Esophagus squamous epithelium (tissue), 5 donors: ENCODE measurements at regions not wholly inside any gene's neighbourhood (a gene's known extent, or its start where the extent isn't known, plus 50 kb on each side); places are given as distances from the start of the nearest gene placed in this dataset.
"Not testable (repeated sequence)": the region's sequence is repeated elsewhere in the genome, so short reads cannot be mapped to it uniquely, and the experiment has no call there.

ENCODE experiments used
- DNase-seq: peaks from one replicate; lab custom pipeline; 2025; lab: John Stamatoyannopoulos, UW
- H3K27ac ChIP-seq, 4 donors: fragments of 200-600 bp; sonication (generic); one replicate each; pipeline ENCODE4 v1.5.1; 2016 to 2019; ENCODE audit warnings: mild to moderate bottlenecking in 1 of 4
- H3K27me3 ChIP-seq, 4 donors: fragments of 200-600 bp; sonication (generic); 1 replicate in 3 of 4; 2 replicates in 1 of 4; pipeline versions ENCODE4 v1.5.1 to v1.6.0; 2017 to 2021; ENCODE audit warnings: antibody characterized with exemption in 1 of 4
- H3K36me3 ChIP-seq, 3 donors: fragments of 200-600 bp; sonication (generic); one replicate each; pipeline ENCODE4 v1.5.1; 2016 to 2019
- H3K4me1 ChIP-seq, 3 donors: fragments of 200-600 bp; sonication (generic); one replicate each; pipeline ENCODE4 v1.5.1; 2017 to 2019
- H3K4me3 ChIP-seq, 4 donors: fragments of 200-600 bp; sonication (generic); 1 replicate in 3 of 4; 2 replicates in 1 of 4; pipeline ENCODE4 v1.5.1; 2016 to 2019; ENCODE audit warnings: mild to moderate bottlenecking in 2 of 4, moderate library complexity in 1 of 4
- H3K9me3 ChIP-seq, 3 donors: fragments of 200-600 bp; sonication (generic); one replicate each; pipeline ENCODE4 v1.5.1; 2016 to 2019
- POLR2A ChIP-seq, 4 donors: fragments of 450-650 bp; IDR thresholded peaks; one replicate each; pipeline ENCODE4 v1.6.1; 2017; ENCODE audit warnings: antibody characterized with exemption in 4 of 4, mild to moderate bottlenecking in 4 of 4, moderate library complexity in 3 of 4
- WGBS, 2 donors: methylation state at CpG; one replicate each; pipeline ENCODE4 v1.1.5; 2018; 5-methylcytosine and 5-hydroxymethylcytosine counted together
- intact Hi-C: fragments of 100-400 bp; cut with DNase I; formaldehyde crosslinking; loops from one replicate; pipeline ENCODE4 v1.15.0; 2022
- TF ChIP-seq, protein P1 (sequence below), 6 experiments: fragments of 450-650 bp in 4 of 6; fragments of 200-600 bp in 2 of 6; sonication (generic) in 2 of 6; IDR thresholded peaks; one replicate each; pipeline ENCODE4 v1.5.1; 2016 to 2019; ENCODE audit warnings: antibody characterized with exemption in 6 of 6, mild to moderate bottlenecking in 4 of 6, moderate library complexity in 4 of 6
- donor health status: DM: yes; HTN: yes; CAD: no.

DNA sequence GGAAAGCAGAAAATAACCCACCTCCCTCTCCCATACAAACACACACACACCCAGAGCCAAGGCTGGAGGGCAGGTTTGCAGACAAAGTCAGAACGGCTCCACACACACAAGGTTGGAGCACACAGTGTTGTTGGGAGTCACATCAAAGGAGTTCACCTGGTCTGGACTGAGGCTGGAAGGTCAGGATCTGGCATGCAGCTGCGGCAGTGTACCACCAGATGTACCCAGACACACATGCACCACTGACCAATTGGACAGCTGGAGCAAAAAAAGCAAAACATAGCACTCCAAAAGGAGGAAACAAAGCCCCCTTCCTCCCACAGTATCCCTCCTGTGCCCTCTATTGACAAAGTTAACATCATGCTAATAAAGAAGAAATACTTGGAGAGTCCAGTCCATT is 94.6 kb upstream of the KIF2A start:
- no peak overlapping the region for H3K4me3 ChIP-seq
- no peak overlapping the region for H3K27ac ChIP-seq
- 67 to 75% methylated on average over 1 of the region's 2 CpGs for WGBS, 2 donors
- no peak for TF ChIP-seq POLR2A (IDR thresholded peaks at IDR 0.05)
- TF ChIP-seq, protein P1, sequence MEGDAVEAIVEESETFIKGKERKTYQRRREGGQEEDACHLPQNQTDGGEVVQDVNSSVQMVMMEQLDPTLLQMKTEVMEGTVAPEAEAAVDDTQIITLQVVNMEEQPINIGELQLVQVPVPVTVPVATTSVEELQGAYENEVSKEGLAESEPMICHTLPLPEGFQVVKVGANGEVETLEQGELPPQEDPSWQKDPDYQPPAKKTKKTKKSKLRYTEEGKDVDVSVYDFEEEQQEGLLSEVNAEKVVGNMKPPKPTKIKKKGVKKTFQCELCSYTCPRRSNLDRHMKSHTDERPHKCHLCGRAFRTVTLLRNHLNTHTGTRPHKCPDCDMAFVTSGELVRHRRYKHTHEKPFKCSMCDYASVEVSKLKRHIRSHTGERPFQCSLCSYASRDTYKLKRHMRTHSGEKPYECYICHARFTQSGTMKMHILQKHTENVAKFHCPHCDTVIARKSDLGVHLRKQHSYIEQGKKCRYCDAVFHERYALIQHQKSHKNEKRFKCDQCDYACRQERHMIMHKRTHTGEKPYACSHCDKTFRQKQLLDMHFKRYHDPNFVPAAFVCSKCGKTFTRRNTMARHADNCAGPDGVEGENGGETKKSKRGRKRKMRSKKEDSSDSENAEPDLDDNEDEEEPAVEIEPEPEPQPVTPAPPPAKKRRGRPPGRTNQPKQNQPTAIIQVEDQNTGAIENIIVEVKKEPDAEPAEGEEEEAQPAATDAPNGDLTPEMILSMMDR (IDR thresholded peaks at IDR 0.05), result no peak
- peaks cover 0 to 14% (median 0%) of the 10 kb centered on the region in 4 donors for H3K27me3 ChIP-seq
- H3K9me3 ChIP-seq, result no peaks in the 10 kb centered on the region
- no peaks in the 10 kb centered on the region for H3K4me1 ChIP-seq
- intact Hi-C loops, result loop anchor here (10.0 kb wide), 1 partner anchor 143 kb away; no protein-coding TSS in a partner anchor
- H3K36me3 ChIP-seq, result no peaks in the 10 kb centered on the region
- no peak for DNase-seq

DNA sequence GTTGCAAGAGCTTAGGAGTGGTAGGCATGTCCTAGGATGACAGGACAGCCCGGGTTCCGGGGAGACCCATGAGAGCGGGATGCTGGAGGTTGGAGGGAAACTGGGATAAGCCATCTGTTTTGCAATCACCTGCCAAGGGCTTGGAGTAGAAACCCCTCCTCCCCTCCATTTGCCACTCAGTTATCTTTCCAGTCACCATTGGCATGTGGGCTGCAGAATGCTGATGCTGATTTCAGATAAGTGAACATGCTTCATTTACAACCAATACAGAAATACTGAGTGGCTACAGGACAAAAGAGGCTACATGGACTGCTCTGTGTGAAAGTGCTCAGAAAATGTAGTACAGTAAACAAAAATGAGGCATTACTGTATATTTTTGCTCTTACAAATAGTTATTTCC is 93.4 kb upstream of the KIF2A start:
- Histone ChIP-seq H3K36me3 (no peaks in the 10 kb centered on the region), H3K9me3 (no peaks in the 10 kb centered on the region), H3K27me3 (peaks cover 0 to 14% (median 0%) of the 10 kb centered on the region in 4 donors), H3K4me3 (no peak overlapping the region), H3K4me1 (no peaks in the 10 kb centered on the region), H3K27ac (no peak overlapping the region)
- WGBS, 2 donors, result 96 to 100% methylated on average over 3 of the region's 3 CpGs
- TF ChIP-seq, protein P1 (IDR thresholded peaks at IDR 0.05), result no peak
- TF ChIP-seq POLR2A (IDR thresholded peaks at IDR 0.05), result no peak
- no peak for DNase-seq
- intact Hi-C loops, result loop anchor here (10.0 kb wide), 1 partner anchor 142 kb away; no protein-coding TSS in a partner anchor

DNA sequence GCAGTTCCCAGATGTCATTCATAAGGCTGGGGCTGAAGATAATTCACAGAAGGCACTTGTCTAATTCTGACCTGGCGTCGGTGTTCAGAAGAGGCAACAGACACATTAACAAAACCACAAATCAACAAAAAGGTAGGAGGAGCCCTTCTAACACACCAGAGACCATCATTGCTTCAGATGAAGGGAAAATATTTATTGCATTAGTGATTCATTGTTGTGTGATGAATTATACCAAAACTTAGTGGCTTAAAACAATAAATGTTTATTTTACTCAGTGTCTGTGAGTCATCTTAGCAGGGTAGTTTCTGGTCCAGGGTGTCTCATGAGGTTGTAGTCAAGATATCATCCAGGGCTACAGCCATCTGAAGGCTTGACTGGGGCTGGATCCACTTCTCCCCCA is 91.3 kb upstream of the KIF2A start:
- H3K36me3 ChIP-seq, result no peaks in the 10 kb centered on the region
- H3K4me1 ChIP-seq, result no peaks in the 10 kb centered on the region
- intact Hi-C loops, result loop anchor here (10.0 kb wide), 1 partner anchor 140 kb away; no protein-coding TSS in a partner anchor
- H3K9me3 ChIP-seq, result no peaks in the 10 kb centered on the region
- H3K27ac ChIP-seq, result no peak overlapping the region
- 58 to 66% methylated on average over 2 of the region's 2 CpGs for WGBS, 2 donors
- H3K27me3 ChIP-seq, result peaks cover 0 to 11% (median 0%) of the 10 kb centered on the region in 4 donors
- no peak overlapping the region for H3K4me3 ChIP-seq
- TF ChIP-seq, protein P1 (IDR thresholded peaks at IDR 0.05), result no peak
- TF ChIP-seq POLR2A (IDR thresholded peaks at IDR 0.05), result no peak
- DNase-seq, result no peak

DNA sequence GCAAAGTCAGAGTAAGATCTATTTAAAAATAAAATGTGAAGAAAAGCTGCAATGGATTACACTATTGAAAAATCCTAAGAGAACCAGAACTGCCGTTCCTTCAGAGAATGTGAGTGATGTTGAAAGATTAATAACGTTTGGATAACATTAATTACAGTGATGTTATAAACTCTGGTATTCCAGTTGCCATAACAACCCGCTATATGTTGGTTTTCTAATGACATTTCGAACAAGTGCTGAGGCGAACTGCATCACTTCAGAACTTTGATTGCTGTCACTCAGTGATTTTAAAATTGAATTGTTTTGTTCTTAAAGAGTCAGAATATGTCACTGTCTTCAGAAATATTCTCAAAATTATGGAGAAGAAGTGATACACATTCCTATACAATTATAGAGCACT is 89.4 kb upstream of the KIF2A start:
- 46 to 66% methylated on average over 5 of the region's 5 CpGs for WGBS, 2 donors
- H3K4me3 ChIP-seq, H3K9me3 ChIP-seq, DNase-seq, H3K27me3 ChIP-seq, H3K36me3 ChIP-seq, H3K27ac ChIP-seq, H3K4me1 ChIP-seq: not testable (repeated sequence)
- intact Hi-C loops, result loop anchor here (10.0 kb wide), 1 partner anchor 138 kb away; no protein-coding TSS in a partner anchor

DNA sequence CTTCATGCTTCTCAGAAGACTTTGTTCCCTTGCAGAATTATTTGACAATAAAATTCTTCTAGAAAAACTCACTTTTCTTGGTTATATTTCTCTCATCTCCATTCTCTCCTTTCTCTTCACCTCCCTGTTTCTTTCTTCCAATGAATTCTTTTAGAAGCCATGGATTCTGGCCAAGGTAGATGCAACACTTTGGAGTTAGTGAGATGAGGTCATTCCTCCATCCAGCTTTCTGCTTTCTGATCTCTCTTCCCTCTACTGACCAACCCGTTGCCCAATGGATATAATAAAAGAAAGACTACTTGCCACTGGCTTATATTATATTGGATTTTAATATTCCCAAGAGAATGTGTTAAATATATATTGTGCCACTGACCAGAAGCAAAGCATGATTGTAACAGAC is 88.9 kb upstream of the KIF2A start:
- not testable (repeated sequence) for H3K4me3 ChIP-seq, H3K27ac ChIP-seq, DNase-seq, H3K9me3 ChIP-seq, H3K27me3 ChIP-seq, H3K36me3 ChIP-seq, H3K4me1 ChIP-seq
- WGBS, 2 donors, result 55 to 68% methylated on average over 1 of the region's 1 CpG
- intact Hi-C loops, result loop anchor here (10.0 kb wide), 1 partner anchor 138 kb away; no protein-coding TSS in a partner anchor

DNA sequence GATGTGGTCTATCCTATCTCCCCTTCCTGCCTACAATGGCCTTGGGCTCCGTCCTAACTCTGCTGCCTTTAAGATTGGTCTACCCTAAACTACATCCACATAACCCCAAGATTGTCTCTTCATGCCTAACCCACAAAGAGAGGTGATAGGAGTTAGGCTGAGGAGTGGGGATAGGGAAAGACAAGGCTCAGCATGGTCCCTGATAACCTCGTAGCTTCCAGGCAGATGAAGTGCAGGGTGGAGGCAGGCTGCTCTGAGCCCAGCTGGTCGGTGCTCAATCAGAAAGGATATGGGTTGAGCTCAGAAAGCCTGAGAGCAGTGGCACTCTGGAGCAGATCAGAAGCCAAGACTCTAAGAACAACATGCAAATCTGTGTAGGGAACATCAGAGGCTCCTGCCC is 87.1 kb upstream of the KIF2A start:
- intact Hi-C loops, result loop anchor here (10.0 kb wide), 1 partner anchor 136 kb away; no protein-coding TSS in a partner anchor
- DNase-seq, result not testable (repeated sequence)

DNA sequence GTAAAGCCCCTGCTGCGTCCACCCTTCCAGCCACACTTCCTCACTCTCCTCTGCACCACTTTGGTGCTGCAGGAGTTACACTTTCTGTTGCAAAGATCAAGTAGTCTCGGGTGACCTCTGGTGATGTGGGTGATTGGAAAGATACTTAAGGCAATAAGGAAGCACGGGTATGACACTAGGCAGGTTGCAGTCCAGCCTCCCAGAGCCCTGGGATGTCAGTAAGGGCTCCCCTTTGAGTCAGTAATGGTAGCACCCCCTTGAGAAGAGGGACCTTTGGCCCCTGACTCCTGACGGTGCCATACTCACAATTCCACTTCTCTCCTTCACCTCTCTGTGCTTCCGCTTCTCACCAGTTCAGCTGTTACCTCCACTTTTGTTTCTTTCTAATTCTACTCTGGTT is 84.1 kb upstream of the KIF2A start:
- WGBS, 2 donors, result 75% methylated on average over 4 to 5 of the region's 5 CpGs
- intact Hi-C loops, H3K36me3 ChIP-seq, H3K27ac ChIP-seq, H3K9me3 ChIP-seq, H3K4me3 ChIP-seq, DNase-seq, H3K27me3 ChIP-seq: not testable (repeated sequence)
- peaks cover 0 to 15% (median 0%) of the 10 kb centered on the region in 3 donors for H3K4me1 ChIP-seq

More for the DNA sequence above, 87.1 kb upstream of the KIF2A start:
- H3K27me3 ChIP-seq, H3K4me3 ChIP-seq, H3K36me3 ChIP-seq, H3K9me3 ChIP-seq, H3K4me1 ChIP-seq, H3K27ac ChIP-seq: not testable (repeated sequence)
- WGBS, 2 donors, result 65% methylated on average over 3 of the region's 3 CpGs; no CpG with 5 or more reads in 1 of the 2 donors

DNA sequence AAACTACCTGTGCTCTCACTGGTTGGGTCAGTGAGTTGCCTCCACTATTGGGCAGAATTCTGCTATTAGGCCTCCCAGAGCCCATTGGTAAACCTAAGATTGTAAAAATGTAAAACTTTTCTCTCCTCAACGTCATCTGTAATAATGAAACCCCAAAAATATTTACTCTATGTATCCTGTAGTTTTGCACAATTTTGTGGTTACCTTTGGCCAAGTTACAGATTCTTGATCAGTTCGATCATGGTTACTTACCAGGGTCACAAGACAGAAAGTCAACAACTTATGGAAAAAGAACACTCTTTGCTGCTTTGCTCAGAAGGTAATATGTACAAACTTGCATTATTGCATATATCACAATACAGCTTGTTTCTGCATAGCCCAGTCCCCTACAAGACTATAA is 83.7 kb upstream of the KIF2A start:
- WGBS, 2 donors, result 45% methylated on average over 2 of the region's 2 CpGs; no CpG with 5 or more reads in 1 of the 2 donors
- DNase-seq, H3K4me3 ChIP-seq, H3K9me3 ChIP-seq, H3K27ac ChIP-seq, intact Hi-C loops, H3K27me3 ChIP-seq, H3K36me3 ChIP-seq: not testable (repeated sequence)
- H3K4me1 ChIP-seq, result peaks cover 0 to 15% (median 0%) of the 10 kb centered on the region in 3 donors
